Panc1 (cell line): ENCODE measurements at regions not wholly inside any gene's neighbourhood (a gene's known extent, or its start where the extent isn't known, plus 50 kb on each side); places are given as distances from the start of the nearest gene placed in this dataset.

Experiments used
- CTCF ChIP-seq: fragments of 450-650 bp; IDR thresholded peaks from 2 replicates; pipeline ENCODE4 v1.5.1; 2017; ENCODE audit warnings: mild to moderate bottlenecking
- POLR2AphosphoS5 ChIP-seq: IDR thresholded peaks from 2 replicates; pipeline ENCODE4 v1.6.1; 2012; ENCODE audit warnings: mild to moderate bottlenecking, low read depth, low read length, moderate library complexity
- REST ChIP-seq, 2 experiments: IDR thresholded peaks; 2 replicates each; pipeline ENCODE4 v1.6.1; 2011 to 2012; ENCODE audit warnings: low read depth in 2 of 2, control low read depth in 1 of 2, low read length in 1 of 2, mild to moderate bottlenecking in 1 of 2, moderate library complexity in 1 of 2; ENCODE audit not compliant: insufficient read depth in 1 of 2

DNA sequence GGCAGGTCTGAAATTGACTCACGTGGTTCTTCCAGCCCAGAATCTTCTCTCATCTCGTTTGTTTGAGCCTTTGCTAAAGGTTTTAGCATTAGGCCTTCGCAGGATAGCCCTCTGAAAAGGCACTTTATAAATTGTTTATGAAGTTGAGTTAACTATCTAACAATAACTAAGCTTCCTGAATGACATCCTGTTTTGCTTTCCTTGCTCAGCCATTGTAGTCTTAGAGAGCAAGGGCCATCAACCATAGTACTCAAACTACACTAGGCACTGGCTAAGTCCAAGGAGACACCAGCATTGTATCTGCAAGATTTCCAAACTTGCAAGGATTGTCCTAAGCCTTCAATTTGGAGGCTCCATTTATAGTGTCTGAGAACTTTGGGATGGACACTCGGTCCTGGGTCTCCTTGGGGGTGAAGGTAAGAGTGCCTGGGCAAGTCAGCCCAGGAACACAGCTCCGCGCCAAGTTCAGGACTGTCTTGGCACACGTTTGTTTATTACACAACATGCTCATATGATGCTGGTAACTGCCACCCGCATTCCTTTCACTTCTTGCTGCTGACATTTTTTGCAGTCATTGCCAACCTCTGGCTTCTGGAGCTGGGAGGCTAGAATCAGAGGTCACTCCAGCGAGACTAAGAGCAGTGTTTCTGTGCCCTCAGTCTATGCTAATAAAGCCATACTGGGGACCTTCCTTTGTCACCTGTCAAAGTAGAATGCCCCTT, 151.1 kb downstream of the ESM1 start:
- TF ChIP-seq POLR2AphosphoS5 (no peak), REST (IDR thresholded peaks at IDR 0.05; ENCODE audit: insufficient read depth in 1 of 2, low read depth in 2 of 2, low read length in 1 of 2) (no peak), CTCF (no peak)
